ENCODE measurements at regions not wholly inside any gene's neighbourhood (a gene's known extent, or its start where the extent isn't known, plus 50 kb on each side); places are given as distances from the start of the nearest gene placed in this dataset.

GRCh38 chr4:32172086-32172485, 1451.9 kb downstream of the PCDH7 start:
- no peak for DNase-seq (ENCODE audit: extremely low read depth in 1 of 11, low read depth in 9 of 11, low spot score in 4 of 11)

GRCh38 chr4:32172761-32173160, 1452.6 kb downstream of the PCDH7 start:
- no peak for DNase-seq (ENCODE audit: extremely low read depth in 1 of 11, low read depth in 9 of 11, low spot score in 4 of 11)

- DNase-seq (ENCODE audit: extremely low read depth in 1 of 11, low read depth in 9 of 11, low spot score in 4 of 11), result no peak
Observed at GRCh38 chr4:32180086-32180485, 1459.9 kb downstream of the PCDH7 start.

GRCh38 chr4:32184186-32184585, 1464.0 kb downstream of the PCDH7 start:
- no peak for DNase-seq (ENCODE audit: extremely low read depth in 1 of 11, low read depth in 9 of 11, low spot score in 4 of 11)

GRCh38 chr4:32189130-32189529, 1469.0 kb downstream of the PCDH7 start:
- no peak for DNase-seq (ENCODE audit: extremely low read depth in 1 of 11, low read depth in 9 of 11, low spot score in 4 of 11)

GRCh38 chr4:32189788-32190187, 1469.6 kb downstream of the PCDH7 start:
- DNase-seq (ENCODE audit: extremely low read depth in 1 of 11, low read depth in 9 of 11, low spot score in 4 of 11), result no peak

GRCh38 chr4:32191961-32192360, 1471.8 kb downstream of the PCDH7 start:
- peak in 1 of 11 donors; percentile 7 for DNase-seq (ENCODE audit: extremely low read depth in 1 of 11, low read depth in 9 of 11, low spot score in 4 of 11)

- DNase-seq (ENCODE audit: extremely low read depth in 1 of 11, low read depth in 9 of 11, low spot score in 4 of 11), result no peak
Observed at GRCh38 chr4:32192363-32192762, 1472.2 kb downstream of the PCDH7 start.

- DNase-seq (ENCODE audit: extremely low read depth in 1 of 11, low read depth in 9 of 11, low spot score in 4 of 11), result no peak
Observed at GRCh38 chr4:32192991-32193390, 1472.8 kb downstream of the PCDH7 start.

GRCh38 chr4:32196950-32197688, 1477.0 kb downstream of the PCDH7 start:
- peak in 7 of 11 donors; percentile 5 to 30 (median 15) for DNase-seq (ENCODE audit: extremely low read depth in 1 of 11, low read depth in 9 of 11, low spot score in 4 of 11)

GRCh38 chr4:32199639-32200038, 1479.5 kb downstream of the PCDH7 start:
- no peak for DNase-seq (ENCODE audit: extremely low read depth in 1 of 11, low read depth in 9 of 11, low spot score in 4 of 11)

- no peak for DNase-seq (ENCODE audit: extremely low read depth in 1 of 11, low read depth in 9 of 11, low spot score in 4 of 11)
Observed at GRCh38 chr4:32203340-32203739, 1483.2 kb downstream of the PCDH7 start.

- DNase-seq (ENCODE audit: extremely low read depth in 1 of 11, low read depth in 9 of 11, low spot score in 4 of 11), result no peak
Observed at GRCh38 chr4:32206756-32207155, 1486.6 kb downstream of the PCDH7 start.

GRCh38 chr4:32207456-32207855, 1487.3 kb downstream of the PCDH7 start:
- no peak for DNase-seq (ENCODE audit: extremely low read depth in 1 of 11, low read depth in 9 of 11, low spot score in 4 of 11)

GRCh38 chr4:32215277-32215676, 1495.1 kb downstream of the PCDH7 start:
- no peak for DNase-seq (ENCODE audit: extremely low read depth in 1 of 11, low read depth in 9 of 11, low spot score in 4 of 11)

GRCh38 chr4:32216502-32216901, 1496.3 kb downstream of the PCDH7 start:
- DNase-seq (ENCODE audit: extremely low read depth in 1 of 11, low read depth in 9 of 11, low spot score in 4 of 11), result no peak

GRCh38 chr4:32219306-32220075, 1499.3 kb downstream of the PCDH7 start:
- no peak for DNase-seq (ENCODE audit: extremely low read depth in 1 of 11, low read depth in 9 of 11, low spot score in 4 of 11)

GRCh38 chr4:32226204-32226603, 1506.0 kb downstream of the PCDH7 start:
- no peak for DNase-seq (ENCODE audit: extremely low read depth in 1 of 11, low read depth in 9 of 11, low spot score in 4 of 11)

GRCh38 chr4:32226733-32227132, 1506.6 kb downstream of the PCDH7 start:
- no peak for DNase-seq (ENCODE audit: extremely low read depth in 1 of 11, low read depth in 9 of 11, low spot score in 4 of 11)

GRCh38 chr4:32243926-32244325, 1523.8 kb downstream of the PCDH7 start:
- DNase-seq (ENCODE audit: extremely low read depth in 1 of 11, low read depth in 9 of 11, low spot score in 4 of 11), result no peak

- DNase-seq (ENCODE audit: extremely low read depth in 1 of 11, low read depth in 9 of 11, low spot score in 4 of 11), result no peak
Observed at GRCh38 chr4:32249040-32249439, 1528.9 kb downstream of the PCDH7 start.
